ENCODE measurements at regions not wholly inside any gene's neighbourhood (a gene's known extent, or its start where the extent isn't known, plus 50 kb on each side); places are given as distances from the start of the nearest gene placed in this dataset.
"Not testable (repeated sequence)": the region's sequence is repeated elsewhere in the genome, so short reads cannot be mapped to it uniquely, and the experiment has no call there.

DNA sequence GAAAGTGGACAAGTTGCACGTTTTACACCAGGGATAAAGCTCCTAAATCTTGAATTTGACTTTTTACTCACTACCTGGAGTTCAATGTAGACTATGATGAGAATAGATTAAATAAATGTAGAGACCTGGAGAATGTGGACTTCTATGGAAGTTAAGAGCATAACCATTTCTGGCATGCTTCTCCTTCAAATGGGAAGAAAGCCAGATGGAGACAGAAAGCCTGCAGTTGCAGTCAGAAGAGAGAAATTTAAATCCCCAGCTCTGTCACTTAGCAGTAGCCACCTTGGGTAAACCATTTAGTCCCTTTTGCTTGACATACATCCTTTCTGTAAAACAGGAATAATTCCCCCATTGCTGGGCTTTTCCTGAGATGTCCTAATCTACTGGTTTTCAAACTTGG, 355.3 kb upstream of the AUTS2 start:
- H3K27ac ChIP-seq = no peak overlapping the region
- H2AFZ ChIP-seq = no peak overlapping the region
- TF ChIP-seq, protein P1, sequence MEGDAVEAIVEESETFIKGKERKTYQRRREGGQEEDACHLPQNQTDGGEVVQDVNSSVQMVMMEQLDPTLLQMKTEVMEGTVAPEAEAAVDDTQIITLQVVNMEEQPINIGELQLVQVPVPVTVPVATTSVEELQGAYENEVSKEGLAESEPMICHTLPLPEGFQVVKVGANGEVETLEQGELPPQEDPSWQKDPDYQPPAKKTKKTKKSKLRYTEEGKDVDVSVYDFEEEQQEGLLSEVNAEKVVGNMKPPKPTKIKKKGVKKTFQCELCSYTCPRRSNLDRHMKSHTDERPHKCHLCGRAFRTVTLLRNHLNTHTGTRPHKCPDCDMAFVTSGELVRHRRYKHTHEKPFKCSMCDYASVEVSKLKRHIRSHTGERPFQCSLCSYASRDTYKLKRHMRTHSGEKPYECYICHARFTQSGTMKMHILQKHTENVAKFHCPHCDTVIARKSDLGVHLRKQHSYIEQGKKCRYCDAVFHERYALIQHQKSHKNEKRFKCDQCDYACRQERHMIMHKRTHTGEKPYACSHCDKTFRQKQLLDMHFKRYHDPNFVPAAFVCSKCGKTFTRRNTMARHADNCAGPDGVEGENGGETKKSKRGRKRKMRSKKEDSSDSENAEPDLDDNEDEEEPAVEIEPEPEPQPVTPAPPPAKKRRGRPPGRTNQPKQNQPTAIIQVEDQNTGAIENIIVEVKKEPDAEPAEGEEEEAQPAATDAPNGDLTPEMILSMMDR (IDR thresholded peaks at IDR 0.05) = no peak
- no peaks in the 10 kb centered on the region for H3K4me1 ChIP-seq
- no peak overlapping the region for H3K4me3 ChIP-seq (ENCODE audit: low read depth, low read length)
- H3K79me2 ChIP-seq = no peaks in the 10 kb centered on the region
- no peaks in the 10 kb centered on the region for H3K27me3 ChIP-seq (ENCODE audit: control insufficient read depth, insufficient read depth, low read length)
- no peak overlapping the region for H3K9ac ChIP-seq
- no peak overlapping the region for H3K4me2 ChIP-seq (ENCODE audit: low read length)
- no peaks in the 10 kb centered on the region for H3K9me3 ChIP-seq (ENCODE audit: control insufficient read depth, low read length)
- no peaks in the 10 kb centered on the region for H3K36me3 ChIP-seq (ENCODE audit: control insufficient read depth, insufficient read depth, low read length)

DNA sequence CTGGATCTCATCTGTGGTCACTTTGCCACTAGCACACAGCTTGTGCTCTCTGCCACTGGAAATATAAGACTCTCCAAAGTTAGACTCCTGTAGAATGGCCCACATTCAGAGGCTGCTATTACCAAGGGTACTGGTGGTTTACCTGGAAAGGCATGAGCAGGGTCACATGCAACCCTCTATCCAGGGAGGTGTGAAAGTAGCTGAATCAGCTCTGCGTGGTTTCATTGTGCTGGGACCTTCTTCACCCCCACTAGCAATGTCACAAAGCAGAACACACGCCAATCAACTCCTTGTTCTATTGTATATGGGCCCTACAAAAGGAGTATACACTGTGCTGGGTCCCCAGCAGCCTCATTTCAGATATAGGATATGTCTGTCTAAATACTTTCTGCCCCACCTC, 353.6 kb upstream of the AUTS2 start:
- H3K4me3 ChIP-seq (ENCODE audit: low read depth, low read length) = no peak overlapping the region
- H3K27ac ChIP-seq = no peak overlapping the region
- H3K4me2 ChIP-seq (ENCODE audit: low read length) = no peak overlapping the region
- H3K9me3 ChIP-seq (ENCODE audit: control insufficient read depth, low read length) = no peaks in the 10 kb centered on the region
- H3K79me2 ChIP-seq = no peaks in the 10 kb centered on the region
- TF ChIP-seq, protein P1 (IDR thresholded peaks at IDR 0.05) = no peak
- no peak overlapping the region for H2AFZ ChIP-seq
- no peaks in the 10 kb centered on the region for H3K36me3 ChIP-seq (ENCODE audit: control insufficient read depth, insufficient read depth, low read length)
- no peaks in the 10 kb centered on the region for H3K27me3 ChIP-seq (ENCODE audit: control insufficient read depth, insufficient read depth, low read length)
- H3K9ac ChIP-seq = no peak overlapping the region
- H3K4me1 ChIP-seq = no peaks in the 10 kb centered on the region

DNA sequence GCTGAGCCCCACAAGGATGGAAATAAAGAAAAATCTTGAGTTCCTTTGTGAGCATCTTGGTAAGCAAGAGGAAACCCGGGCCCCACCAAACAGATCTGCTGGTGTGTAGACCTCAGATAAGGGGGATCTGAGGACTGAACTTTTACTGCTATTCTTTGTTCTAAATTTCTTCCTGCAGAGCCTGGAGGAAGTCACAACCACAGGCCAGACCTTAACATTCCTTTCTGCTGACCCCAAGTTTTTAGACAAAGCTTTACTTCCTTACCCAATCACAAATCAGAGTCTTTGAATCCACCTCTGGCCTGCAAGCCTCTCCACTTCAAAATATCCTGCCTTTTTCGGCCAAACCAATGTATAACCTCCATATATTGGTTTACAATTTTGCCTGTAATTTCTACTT, 352.6 kb upstream of the AUTS2 start:
- Histone ChIP-seq H3K27me3 (ENCODE audit: control insufficient read depth, insufficient read depth, low read length) (no peaks in the 10 kb centered on the region), H3K27ac (no peak overlapping the region), H2AFZ (no peak overlapping the region)

DNA sequence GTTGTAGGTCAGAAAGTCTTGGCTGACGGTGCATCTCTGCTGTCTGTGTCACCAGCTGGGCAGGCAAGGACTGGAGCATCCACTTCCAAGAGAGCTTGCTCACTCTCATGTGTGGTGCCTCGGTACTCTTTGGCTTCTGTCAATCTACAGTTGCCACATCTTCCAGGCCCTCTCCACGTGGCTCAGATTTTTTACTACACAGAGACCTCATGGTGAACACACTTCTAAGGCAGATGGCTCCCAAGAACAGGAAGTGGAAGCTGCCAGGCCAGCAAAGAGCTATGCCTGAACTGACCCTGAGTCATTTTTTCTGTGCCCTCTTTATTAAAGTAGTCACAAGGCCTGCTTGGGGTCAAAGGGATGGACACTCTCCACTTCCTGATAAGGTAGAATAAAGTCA, 351.5 kb upstream of the AUTS2 start:
- Histone ChIP-seq H3K27me3 (ENCODE audit: control insufficient read depth, insufficient read depth, low read length) (no peaks in the 10 kb centered on the region), H2AFZ (no peak overlapping the region), H3K4me1 (no peaks in the 10 kb centered on the region), H3K4me2 (ENCODE audit: low read length) (no peak overlapping the region), H3K4me3 (ENCODE audit: low read depth, low read length) (no peak overlapping the region), H3K36me3 (ENCODE audit: control insufficient read depth, insufficient read depth, low read length) (no peaks in the 10 kb centered on the region), H3K79me2 (no peaks in the 10 kb centered on the region), H3K9me3 (ENCODE audit: control insufficient read depth, low read length) (no peaks in the 10 kb centered on the region), H3K9ac (no peak overlapping the region), H3K27ac (no peak overlapping the region)
- TF ChIP-seq, protein P1 (IDR thresholded peaks at IDR 0.05) = no peak

More for the DNA sequence above, 352.6 kb upstream of the AUTS2 start:
- TF ChIP-seq, protein P1 (IDR thresholded peaks at IDR 0.05) = no peak
- no peak overlapping the region for H3K9ac ChIP-seq
- no peak overlapping the region for H3K4me2 ChIP-seq (ENCODE audit: low read length)
- H3K4me1 ChIP-seq = no peaks in the 10 kb centered on the region
- H3K79me2 ChIP-seq = no peaks in the 10 kb centered on the region
- no peaks in the 10 kb centered on the region for H3K9me3 ChIP-seq (ENCODE audit: control insufficient read depth, low read length)
- no peaks in the 10 kb centered on the region for H3K36me3 ChIP-seq (ENCODE audit: control insufficient read depth, insufficient read depth, low read length)
- H3K4me3 ChIP-seq (ENCODE audit: low read depth, low read length) = no peak overlapping the region

DNA sequence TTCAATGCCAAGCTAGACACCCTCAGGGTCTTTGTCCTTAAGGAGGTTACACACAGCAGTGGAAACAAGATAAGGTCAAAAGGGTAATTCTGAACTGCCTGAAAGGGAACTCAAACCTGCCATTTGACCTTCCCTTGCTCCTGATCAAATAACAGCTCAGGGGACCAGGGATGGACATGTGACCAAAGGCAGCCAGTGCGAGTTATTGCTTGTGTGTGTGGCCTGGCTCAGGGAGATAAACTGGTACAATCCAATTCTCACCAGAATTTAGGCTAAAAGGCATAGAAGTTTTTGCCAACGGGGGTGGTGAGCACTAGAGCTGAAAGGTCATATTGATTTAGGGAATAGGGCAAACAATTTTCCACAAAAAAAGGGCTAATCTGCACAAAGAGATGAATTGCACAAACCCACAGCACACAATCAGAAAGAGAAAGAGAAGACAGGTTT, 349.9 kb upstream of the AUTS2 start:
- H3K4me3 ChIP-seq (ENCODE audit: low read depth, low read length); H3K27ac ChIP-seq; H3K9me3 ChIP-seq (ENCODE audit: control insufficient read depth, low read length); H3K4me2 ChIP-seq (ENCODE audit: low read length); H3K4me1 ChIP-seq; H3K79me2 ChIP-seq; H3K9ac ChIP-seq; H3K36me3 ChIP-seq (ENCODE audit: control insufficient read depth, insufficient read depth, low read length); H3K27me3 ChIP-seq (ENCODE audit: control insufficient read depth, insufficient read depth, low read length); H2AFZ ChIP-seq: not testable (repeated sequence)
